ENCODE measurements at regions not wholly inside any gene's neighbourhood (a gene's known extent, or its start where the extent isn't known, plus 50 kb on each side); places are given as distances from the start of the nearest gene placed in this dataset.

DNA sequence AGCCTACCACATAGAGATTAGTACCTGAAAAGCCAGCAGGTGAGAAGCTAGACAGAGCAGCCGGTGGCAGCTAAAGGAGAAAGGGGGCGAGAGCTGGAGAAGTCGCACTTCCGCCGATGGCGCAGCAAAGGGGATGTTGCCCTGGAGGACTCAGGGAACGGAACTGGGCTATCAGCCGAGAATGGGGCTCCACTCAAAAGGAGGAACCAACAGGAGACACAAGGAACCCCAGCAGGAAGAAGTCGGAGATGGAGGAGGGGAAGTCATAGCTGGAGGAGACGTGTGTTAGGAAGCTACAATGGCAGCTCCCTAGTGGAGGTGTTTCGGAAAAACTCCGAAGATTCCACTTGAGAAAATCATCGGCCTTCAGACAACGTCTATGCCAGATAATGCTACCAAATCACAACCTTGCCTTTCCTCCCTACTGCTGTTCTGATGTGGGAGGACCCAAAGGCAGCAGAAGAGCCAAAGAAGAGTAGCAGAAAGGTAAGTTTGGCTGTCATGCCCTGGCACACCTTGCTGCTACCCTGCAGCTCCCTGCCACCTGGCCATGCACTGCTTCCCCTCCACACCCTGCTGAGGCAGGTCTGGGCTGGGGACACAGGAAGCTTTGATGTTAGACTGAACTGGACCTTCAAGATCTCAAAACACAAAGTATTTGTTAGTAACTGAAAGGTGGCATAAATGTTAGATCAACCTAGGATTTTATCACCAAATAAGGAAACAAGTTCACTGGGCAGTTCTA, 127.9 kb downstream of the DLEU7 start:
- TF ChIP-seq, protein P1, sequence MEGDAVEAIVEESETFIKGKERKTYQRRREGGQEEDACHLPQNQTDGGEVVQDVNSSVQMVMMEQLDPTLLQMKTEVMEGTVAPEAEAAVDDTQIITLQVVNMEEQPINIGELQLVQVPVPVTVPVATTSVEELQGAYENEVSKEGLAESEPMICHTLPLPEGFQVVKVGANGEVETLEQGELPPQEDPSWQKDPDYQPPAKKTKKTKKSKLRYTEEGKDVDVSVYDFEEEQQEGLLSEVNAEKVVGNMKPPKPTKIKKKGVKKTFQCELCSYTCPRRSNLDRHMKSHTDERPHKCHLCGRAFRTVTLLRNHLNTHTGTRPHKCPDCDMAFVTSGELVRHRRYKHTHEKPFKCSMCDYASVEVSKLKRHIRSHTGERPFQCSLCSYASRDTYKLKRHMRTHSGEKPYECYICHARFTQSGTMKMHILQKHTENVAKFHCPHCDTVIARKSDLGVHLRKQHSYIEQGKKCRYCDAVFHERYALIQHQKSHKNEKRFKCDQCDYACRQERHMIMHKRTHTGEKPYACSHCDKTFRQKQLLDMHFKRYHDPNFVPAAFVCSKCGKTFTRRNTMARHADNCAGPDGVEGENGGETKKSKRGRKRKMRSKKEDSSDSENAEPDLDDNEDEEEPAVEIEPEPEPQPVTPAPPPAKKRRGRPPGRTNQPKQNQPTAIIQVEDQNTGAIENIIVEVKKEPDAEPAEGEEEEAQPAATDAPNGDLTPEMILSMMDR (IDR thresholded peaks at IDR 0.05; ENCODE audit: insufficient read depth, low read length, poor library complexity, severe bottlenecking): no peak
- no peak for TF ChIP-seq EZH2phosphoT487 (conservative IDR thresholded peaks at IDR 0.05; ENCODE audit: low read length)

All from SU-DHL-6 (cell line).